ENCODE measurements at regions not wholly inside any gene's neighbourhood (a gene's known extent, or its start where the extent isn't known, plus 50 kb on each side); places are given as distances from the start of the nearest gene placed in this dataset.

DNA sequence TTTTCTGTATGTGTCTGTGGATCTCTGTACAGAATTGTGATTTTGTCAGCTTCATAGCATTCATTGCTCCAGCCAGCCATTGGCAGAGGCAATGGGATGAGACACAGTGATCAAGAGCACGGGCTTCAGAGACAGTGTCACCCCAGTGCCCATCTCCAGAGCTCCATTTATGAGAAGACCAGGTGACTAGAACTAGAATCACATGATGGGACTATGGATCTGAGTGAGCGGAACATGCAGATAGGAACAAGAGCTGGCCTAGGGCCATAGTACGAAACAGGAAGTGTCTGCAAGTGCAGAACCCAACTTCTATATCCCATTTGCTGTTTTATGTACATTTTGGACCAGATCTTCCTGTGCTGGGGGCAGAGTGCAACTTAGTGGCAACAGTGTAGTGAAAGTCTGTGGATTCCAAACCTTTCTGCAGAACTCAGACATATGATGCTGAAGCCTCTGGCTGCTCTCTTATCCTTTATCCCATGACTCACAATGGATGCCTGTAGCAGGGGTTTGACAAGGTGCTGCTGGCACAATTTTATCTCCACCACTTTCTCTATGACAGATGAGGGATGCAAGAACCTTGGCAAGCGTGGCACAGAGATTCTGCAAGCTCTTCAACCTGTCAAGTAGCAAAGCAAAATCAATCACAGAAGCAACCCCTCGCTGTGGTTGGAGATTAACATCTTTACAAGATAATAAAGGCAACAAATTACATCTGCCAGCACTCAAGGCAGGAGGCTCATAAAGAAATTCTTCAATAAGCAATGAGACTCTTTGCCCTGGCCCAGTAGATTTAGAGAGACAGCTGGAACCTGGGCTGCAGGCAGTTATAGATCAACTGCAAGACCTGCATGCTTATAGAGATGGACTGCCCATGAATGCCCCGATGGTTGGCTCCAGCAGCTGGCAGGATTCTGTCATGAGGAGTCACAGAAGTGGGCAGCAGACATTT lies 681.3 kb downstream of the TNS3 start:
- H3K9me3 ChIP-seq = no peaks in the 10 kb centered on the region
- ATAC-seq (no peak), DNase-seq (no peak)
- H3K36me3 ChIP-seq (replicated peaks in 1 of 2; ENCODE audit: insufficient read depth in 1 of 2, low read depth in 2 of 2) = no peaks in the 10 kb centered on the region
- no peak overlapping the region for H3K27ac ChIP-seq
- H3K4me1 ChIP-seq = no peaks in the 10 kb centered on the region
- whole genome bisulfite sequencing, 2 donors = 47 to 60% methylated on average over 6 of the region's 6 CpGs
- no peak for TF ChIP-seq POLR2A (IDR thresholded peaks at IDR 0.05)
- TF ChIP-seq, protein P1, sequence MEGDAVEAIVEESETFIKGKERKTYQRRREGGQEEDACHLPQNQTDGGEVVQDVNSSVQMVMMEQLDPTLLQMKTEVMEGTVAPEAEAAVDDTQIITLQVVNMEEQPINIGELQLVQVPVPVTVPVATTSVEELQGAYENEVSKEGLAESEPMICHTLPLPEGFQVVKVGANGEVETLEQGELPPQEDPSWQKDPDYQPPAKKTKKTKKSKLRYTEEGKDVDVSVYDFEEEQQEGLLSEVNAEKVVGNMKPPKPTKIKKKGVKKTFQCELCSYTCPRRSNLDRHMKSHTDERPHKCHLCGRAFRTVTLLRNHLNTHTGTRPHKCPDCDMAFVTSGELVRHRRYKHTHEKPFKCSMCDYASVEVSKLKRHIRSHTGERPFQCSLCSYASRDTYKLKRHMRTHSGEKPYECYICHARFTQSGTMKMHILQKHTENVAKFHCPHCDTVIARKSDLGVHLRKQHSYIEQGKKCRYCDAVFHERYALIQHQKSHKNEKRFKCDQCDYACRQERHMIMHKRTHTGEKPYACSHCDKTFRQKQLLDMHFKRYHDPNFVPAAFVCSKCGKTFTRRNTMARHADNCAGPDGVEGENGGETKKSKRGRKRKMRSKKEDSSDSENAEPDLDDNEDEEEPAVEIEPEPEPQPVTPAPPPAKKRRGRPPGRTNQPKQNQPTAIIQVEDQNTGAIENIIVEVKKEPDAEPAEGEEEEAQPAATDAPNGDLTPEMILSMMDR (IDR thresholded peaks at IDR 0.05) = no peak
- no peaks in the 10 kb centered on the region for H3K27me3 ChIP-seq
- H3K4me3 ChIP-seq = no peak overlapping the region
- intact Hi-C loops (cut with DNase I) = no loop called here

DNA sequence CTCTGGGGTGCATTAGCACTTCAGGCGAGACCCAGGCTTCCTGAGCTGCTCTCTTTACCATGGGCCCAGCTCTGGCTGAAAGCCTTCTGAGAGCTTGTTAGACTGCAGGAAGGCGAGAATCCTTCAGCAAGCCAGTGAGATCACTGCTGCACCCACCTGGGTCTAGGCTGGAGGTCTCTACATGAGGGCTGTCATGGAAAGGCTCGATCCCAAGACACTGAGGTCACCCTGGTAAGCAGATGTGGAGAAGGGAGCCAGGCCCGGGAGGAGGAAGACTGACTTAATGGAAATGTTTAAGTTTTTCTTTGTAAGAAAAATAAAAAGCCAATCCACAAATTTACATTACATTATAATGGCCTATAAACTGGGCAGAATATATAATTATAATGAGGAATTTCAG lies 684.5 kb downstream of the TNS3 start:
- H3K9me3 ChIP-seq = no peaks in the 10 kb centered on the region
- no peak overlapping the region for H3K4me3 ChIP-seq
- no peaks in the 10 kb centered on the region for H3K27me3 ChIP-seq
- intact Hi-C loops (cut with DNase I) = no loop called here
- no peak overlapping the region for H3K27ac ChIP-seq
- TF ChIP-seq, protein P1 (IDR thresholded peaks at IDR 0.05) = no peak
- TF ChIP-seq POLR2A (IDR thresholded peaks at IDR 0.05) = no peak
- WGBS, 2 donors = 83 to 87% methylated on average over 4 of the region's 4 CpGs
- DNase-seq = no peak
- no peaks in the 10 kb centered on the region for H3K36me3 ChIP-seq (replicated peaks in 1 of 2; ENCODE audit: insufficient read depth in 1 of 2, low read depth in 2 of 2)
- no peak for ATAC-seq
- H3K4me1 ChIP-seq = no peaks in the 10 kb centered on the region

DNA sequence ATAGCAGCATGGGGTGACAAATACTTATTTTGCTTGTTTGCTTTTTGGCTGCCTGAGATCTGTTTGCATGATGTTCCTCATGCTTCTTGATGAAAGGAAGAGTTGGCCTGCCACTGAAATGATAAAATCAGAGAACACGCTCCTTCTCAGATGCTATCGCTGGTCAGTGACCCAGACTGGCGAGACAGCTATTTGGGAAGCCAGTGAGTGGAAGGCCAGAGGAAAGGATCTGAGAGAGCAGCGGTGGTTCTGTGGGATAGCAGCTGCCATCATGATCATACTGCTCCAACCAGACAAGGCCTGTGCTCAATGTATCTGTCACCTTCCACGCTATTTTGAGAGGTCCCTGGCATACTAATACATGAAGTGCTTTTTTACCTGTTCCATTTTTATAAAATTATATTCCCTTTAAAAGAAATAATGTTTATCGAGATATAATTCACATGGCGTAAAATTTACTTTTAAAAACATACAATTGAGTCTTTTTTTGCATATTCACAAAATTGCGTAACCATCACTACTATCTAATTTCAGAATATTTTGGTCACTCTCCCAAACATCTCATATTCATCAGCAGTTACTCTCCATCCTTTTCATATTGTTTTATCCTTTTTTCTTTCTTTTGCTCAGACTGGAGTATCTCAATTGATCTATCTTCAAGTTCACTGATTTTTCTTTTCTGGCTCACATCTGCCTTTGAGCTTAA lies 695.1 kb downstream of the TNS3 start:
- no peak for TF ChIP-seq POLR2A (IDR thresholded peaks at IDR 0.05)
- TF ChIP-seq, protein P1 (IDR thresholded peaks at IDR 0.05) = no peak
- WGBS, 2 donors = 80 to 88% methylated on average over 8 of the region's 8 CpGs
- DNase-seq = no peak
- Histone ChIP-seq H3K4me3 (no peak overlapping the region), H3K4me1 (no peaks in the 10 kb centered on the region), H3K36me3 (replicated peaks in 1 of 2; ENCODE audit: insufficient read depth in 1 of 2, low read depth in 2 of 2) (no peaks in the 10 kb centered on the region), H3K27ac (no peak overlapping the region), H3K9me3 (peaks cover 0 to 5% (median 0%) of the 10 kb centered on the region in 3 donors), H3K27me3 (no peaks in the 10 kb centered on the region)
- ATAC-seq = no peak
- intact Hi-C loops (cut with DNase I) = no loop called here

DNA sequence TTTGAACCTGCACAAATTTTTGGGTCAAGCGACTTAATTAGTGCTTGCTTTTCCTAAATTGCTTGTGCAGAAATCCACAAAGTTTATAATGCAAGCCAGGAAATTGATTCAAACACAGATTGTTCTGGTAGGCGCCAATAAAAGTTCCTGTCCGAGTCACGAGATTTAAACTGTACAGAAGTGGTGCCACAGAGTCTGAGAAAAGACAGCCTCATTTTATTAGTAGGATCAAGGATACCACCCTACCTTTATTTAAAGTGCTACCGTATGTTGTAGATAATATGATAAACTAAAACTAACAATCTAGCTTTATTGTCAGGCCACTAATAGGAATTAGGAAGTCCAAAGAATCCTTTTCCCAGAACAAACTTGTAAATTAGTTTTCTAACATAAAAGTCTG lies 696.7 kb downstream of the TNS3 start:
- Histone ChIP-seq H3K36me3 (replicated peaks in 1 of 2; ENCODE audit: insufficient read depth in 1 of 2, low read depth in 2 of 2) (no peaks in the 10 kb centered on the region), H3K4me1 (no peaks in the 10 kb centered on the region), H3K27me3 (no peaks in the 10 kb centered on the region), H3K4me3 (no peak overlapping the region), H3K9me3 (peaks cover 0 to 5% (median 0%) of the 10 kb centered on the region in 3 donors), H3K27ac (no peak overlapping the region)
- no peak for TF ChIP-seq POLR2A (IDR thresholded peaks at IDR 0.05)
- TF ChIP-seq, protein P1 (IDR thresholded peaks at IDR 0.05) = no peak
- ATAC-seq (no peak), DNase-seq (no peak)
- WGBS, 2 donors = 63 to 81% methylated on average over 5 of the region's 5 CpGs
- intact Hi-C loops (cut with DNase I) = no loop called here
